ENCODE measurements at regions not wholly inside any gene's neighbourhood (a gene's known extent, or its start where the extent isn't known, plus 50 kb on each side); places are given as distances from the start of the nearest gene placed in this dataset.

DNA sequence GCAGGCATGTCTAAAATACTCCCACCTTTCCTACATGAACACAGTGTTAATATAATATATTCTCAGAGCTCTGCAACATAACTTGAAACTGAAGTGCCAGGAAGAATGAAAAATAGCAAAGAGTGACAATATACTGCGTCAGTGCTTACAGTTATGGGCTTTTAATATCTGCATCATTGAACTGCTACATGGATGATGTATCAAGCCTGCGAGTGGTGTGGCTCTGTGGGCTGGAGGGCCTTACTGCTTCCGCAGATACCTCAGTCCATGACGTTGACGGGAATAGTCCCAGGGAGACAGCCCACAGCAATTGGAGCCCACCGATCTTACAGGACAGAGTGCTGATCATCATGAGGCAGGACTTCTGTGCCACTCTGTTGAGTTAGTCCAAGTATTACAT is 727.0 kb downstream of the NR2F2 start:
- Histone ChIP-seq H3K27ac (ENCODE audit: low read length) (no peak overlapping the region), H4K20me1 (ENCODE audit: insufficient read depth, low read length) (no peaks in the 10 kb centered on the region), H3K79me2 (ENCODE audit: insufficient read depth, low read length) (no peaks in the 10 kb centered on the region), H3K4me3 (ENCODE audit: low read depth in 1 of 2, low read length in 2 of 2) (no peak overlapping the region), H2AFZ (ENCODE audit: low read depth, low read length) (no peak overlapping the region), H3K4me1 (ENCODE audit: insufficient read depth, low read length) (no peaks in the 10 kb centered on the region), H3K36me3 (ENCODE audit: insufficient read depth, low read length) (no peaks in the 10 kb centered on the region), H3K9ac (ENCODE audit: low read depth, low read length) (no peak overlapping the region), H3K9me3 (ENCODE audit: insufficient read depth, low read length, severe bottlenecking) (no peaks in the 10 kb centered on the region), H3K27me3 (ENCODE audit: insufficient read depth, low read length, poor library complexity) (no peaks in the 10 kb centered on the region), H3K4me2 (ENCODE audit: insufficient read depth, low read length) (no peak overlapping the region)
- no peak for DNase-seq
- TF ChIP-seq EZH2 (IDR thresholded peaks at IDR 0.05; ENCODE audit: borderline replicate concordance, low read depth, low read length, severe bottlenecking), result no peak
- TF ChIP-seq, protein P1, sequence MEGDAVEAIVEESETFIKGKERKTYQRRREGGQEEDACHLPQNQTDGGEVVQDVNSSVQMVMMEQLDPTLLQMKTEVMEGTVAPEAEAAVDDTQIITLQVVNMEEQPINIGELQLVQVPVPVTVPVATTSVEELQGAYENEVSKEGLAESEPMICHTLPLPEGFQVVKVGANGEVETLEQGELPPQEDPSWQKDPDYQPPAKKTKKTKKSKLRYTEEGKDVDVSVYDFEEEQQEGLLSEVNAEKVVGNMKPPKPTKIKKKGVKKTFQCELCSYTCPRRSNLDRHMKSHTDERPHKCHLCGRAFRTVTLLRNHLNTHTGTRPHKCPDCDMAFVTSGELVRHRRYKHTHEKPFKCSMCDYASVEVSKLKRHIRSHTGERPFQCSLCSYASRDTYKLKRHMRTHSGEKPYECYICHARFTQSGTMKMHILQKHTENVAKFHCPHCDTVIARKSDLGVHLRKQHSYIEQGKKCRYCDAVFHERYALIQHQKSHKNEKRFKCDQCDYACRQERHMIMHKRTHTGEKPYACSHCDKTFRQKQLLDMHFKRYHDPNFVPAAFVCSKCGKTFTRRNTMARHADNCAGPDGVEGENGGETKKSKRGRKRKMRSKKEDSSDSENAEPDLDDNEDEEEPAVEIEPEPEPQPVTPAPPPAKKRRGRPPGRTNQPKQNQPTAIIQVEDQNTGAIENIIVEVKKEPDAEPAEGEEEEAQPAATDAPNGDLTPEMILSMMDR (IDR thresholded peaks at IDR 0.05; ENCODE audit: borderline replicate concordance, extremely low read depth, low read length, poor library complexity, severe bottlenecking), result no peak
- no peak for ATAC-seq (ENCODE audit: insufficient read depth, low read depth)

DNA sequence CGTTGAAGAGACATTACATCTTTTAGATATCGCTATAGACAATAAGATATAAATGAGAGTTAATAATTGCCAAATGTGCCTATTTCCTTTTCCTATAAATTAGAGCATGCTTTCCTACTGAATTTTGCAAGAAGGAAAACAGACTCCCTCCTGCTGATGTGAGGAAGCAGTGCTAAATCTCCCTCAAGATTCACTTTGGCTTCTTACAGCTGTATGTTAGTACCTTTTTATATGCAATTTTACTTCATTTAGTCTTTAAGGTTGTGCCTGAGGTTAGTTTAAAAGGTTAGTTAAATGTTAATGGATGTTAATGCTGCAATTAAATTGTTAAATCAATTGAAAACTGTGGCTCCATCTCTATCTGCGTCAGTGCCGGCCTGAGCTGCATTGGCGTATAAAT is 728.8 kb downstream of the NR2F2 start:
- Histone ChIP-seq H3K27ac (ENCODE audit: low read length) (no peak overlapping the region), H4K20me1 (ENCODE audit: insufficient read depth, low read length) (no peaks in the 10 kb centered on the region), H2AFZ (ENCODE audit: low read depth, low read length) (no peak overlapping the region), H3K4me1 (ENCODE audit: insufficient read depth, low read length) (no peaks in the 10 kb centered on the region), H3K4me2 (ENCODE audit: insufficient read depth, low read length) (no peak overlapping the region), H3K79me2 (ENCODE audit: insufficient read depth, low read length) (no peaks in the 10 kb centered on the region), H3K4me3 (ENCODE audit: low read depth in 1 of 2, low read length in 2 of 2) (no peak overlapping the region), H3K9ac (ENCODE audit: low read depth, low read length) (no peak overlapping the region), H3K9me3 (ENCODE audit: insufficient read depth, low read length, severe bottlenecking) (no peaks in the 10 kb centered on the region), H3K27me3 (ENCODE audit: insufficient read depth, low read length, poor library complexity) (no peaks in the 10 kb centered on the region), H3K36me3 (ENCODE audit: insufficient read depth, low read length) (no peaks in the 10 kb centered on the region)
- no peak for TF ChIP-seq EZH2 (IDR thresholded peaks at IDR 0.05; ENCODE audit: borderline replicate concordance, low read depth, low read length, severe bottlenecking)
- TF ChIP-seq, protein P1 (IDR thresholded peaks at IDR 0.05; ENCODE audit: borderline replicate concordance, extremely low read depth, low read length, poor library complexity, severe bottlenecking), result no peak
- DNase-seq, result no peak
- no peak for ATAC-seq (ENCODE audit: insufficient read depth, low read depth)

DNA sequence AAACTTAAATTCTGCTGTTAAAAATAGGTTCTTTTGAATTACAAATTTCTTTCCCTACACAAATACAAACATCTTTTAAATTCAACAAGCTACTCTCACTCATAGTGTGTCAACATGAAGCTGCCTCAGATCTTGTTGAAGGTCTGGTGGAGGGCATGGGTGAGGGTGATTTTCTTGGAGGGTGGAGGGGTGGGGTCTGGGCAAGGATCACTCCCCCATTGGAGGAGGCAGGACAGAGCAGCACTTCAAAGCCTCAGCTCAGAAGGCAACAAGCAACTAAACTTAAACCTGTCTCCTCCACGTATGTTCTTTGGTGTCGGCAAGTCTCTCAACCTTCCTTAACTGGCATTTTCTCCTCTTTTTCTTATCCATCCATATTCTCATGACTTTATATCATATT is 730.9 kb downstream of the NR2F2 start:
- Histone ChIP-seq H3K4me3 (ENCODE audit: low read depth in 1 of 2, low read length in 2 of 2) (no peak overlapping the region), H3K27ac (ENCODE audit: low read length) (no peak overlapping the region), H3K36me3 (ENCODE audit: insufficient read depth, low read length) (no peaks in the 10 kb centered on the region), H2AFZ (ENCODE audit: low read depth, low read length) (no peak overlapping the region), H3K79me2 (ENCODE audit: insufficient read depth, low read length) (no peaks in the 10 kb centered on the region), H3K9me3 (ENCODE audit: insufficient read depth, low read length, severe bottlenecking) (no peaks in the 10 kb centered on the region), H3K4me1 (ENCODE audit: insufficient read depth, low read length) (no peaks in the 10 kb centered on the region), H3K4me2 (ENCODE audit: insufficient read depth, low read length) (no peak overlapping the region), H3K9ac (ENCODE audit: low read depth, low read length) (no peak overlapping the region), H3K27me3 (ENCODE audit: insufficient read depth, low read length, poor library complexity) (no peaks in the 10 kb centered on the region), H4K20me1 (ENCODE audit: insufficient read depth, low read length) (no peaks in the 10 kb centered on the region)
- DNase-seq, result no peak
- ATAC-seq (ENCODE audit: insufficient read depth, low read depth), result no peak
- TF ChIP-seq, protein P1 (IDR thresholded peaks at IDR 0.05; ENCODE audit: borderline replicate concordance, extremely low read depth, low read length, poor library complexity, severe bottlenecking), result no peak
- no peak for TF ChIP-seq EZH2 (IDR thresholded peaks at IDR 0.05; ENCODE audit: borderline replicate concordance, low read depth, low read length, severe bottlenecking)

DNA sequence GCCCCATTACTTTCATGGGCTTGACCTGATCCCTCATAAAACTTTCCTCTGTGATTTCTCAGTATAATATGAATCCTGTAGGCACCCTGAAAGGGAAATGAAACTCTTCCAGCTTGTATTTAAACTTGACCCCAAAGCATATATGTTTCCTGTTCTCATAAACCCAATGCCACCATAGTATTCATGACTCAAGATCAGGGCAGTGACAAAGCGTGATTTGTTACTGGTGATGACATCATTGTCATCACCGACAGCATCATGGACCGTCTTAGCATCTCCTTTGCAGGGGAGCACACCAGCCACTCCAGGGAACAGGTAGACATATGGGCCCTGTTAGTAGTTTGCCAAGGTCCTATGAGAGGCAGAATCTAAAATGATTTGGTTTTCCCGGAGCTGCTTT is 741.2 kb downstream of the NR2F2 start:
- Histone ChIP-seq H3K4me2 (ENCODE audit: insufficient read depth, low read length) (no peak overlapping the region), H3K4me3 (ENCODE audit: low read depth in 1 of 2, low read length in 2 of 2) (no peak overlapping the region), H3K9me3 (ENCODE audit: insufficient read depth, low read length, severe bottlenecking) (no peaks in the 10 kb centered on the region), H3K36me3 (ENCODE audit: insufficient read depth, low read length) (no peaks in the 10 kb centered on the region), H3K27ac (ENCODE audit: low read length) (no peak overlapping the region), H3K9ac (ENCODE audit: low read depth, low read length) (no peak overlapping the region), H3K79me2 (ENCODE audit: insufficient read depth, low read length) (no peaks in the 10 kb centered on the region), H3K27me3 (ENCODE audit: insufficient read depth, low read length, poor library complexity) (no peaks in the 10 kb centered on the region), H3K4me1 (ENCODE audit: insufficient read depth, low read length) (no peaks in the 10 kb centered on the region), H2AFZ (ENCODE audit: low read depth, low read length) (no peak overlapping the region), H4K20me1 (ENCODE audit: insufficient read depth, low read length) (no peaks in the 10 kb centered on the region)
- ATAC-seq (ENCODE audit: insufficient read depth, low read depth), result no peak
- TF ChIP-seq, protein P1 (IDR thresholded peaks at IDR 0.05; ENCODE audit: borderline replicate concordance, extremely low read depth, low read length, poor library complexity, severe bottlenecking), result no peak
- no peak for TF ChIP-seq EZH2 (IDR thresholded peaks at IDR 0.05; ENCODE audit: borderline replicate concordance, low read depth, low read length, severe bottlenecking)
- no peak for DNase-seq
